ENCODE measurements at regions not wholly inside any gene's neighbourhood (a gene's known extent, or its start where the extent isn't known, plus 50 kb on each side); places are given as distances from the start of the nearest gene placed in this dataset.

DNA sequence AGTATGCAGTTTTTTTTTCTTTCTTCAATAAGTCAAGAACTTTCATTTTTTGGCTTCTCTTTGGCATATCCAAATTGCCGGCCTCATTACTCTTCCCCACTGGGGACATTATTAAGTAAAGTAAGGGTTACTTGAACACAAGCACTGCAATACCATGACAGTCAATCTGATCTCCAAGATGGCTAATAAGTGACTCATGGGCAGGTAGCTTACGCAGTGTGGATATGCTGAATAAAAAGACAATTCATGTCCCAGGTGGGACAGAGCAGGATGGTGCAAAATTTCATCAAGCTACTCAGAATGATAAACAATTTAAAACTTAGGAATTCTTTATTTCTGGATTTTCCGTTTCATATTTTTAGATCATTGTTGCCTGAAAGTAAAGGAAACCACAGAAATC, 671.8 kb downstream of the ACTL7B start:
- Histone ChIP-seq H3K27me3 (ENCODE audit: control insufficient read depth in 3 of 3, insufficient read depth in 3 of 3, low read length in 3 of 3) (no peaks in the 10 kb centered on the region), H3K4me3 (ENCODE audit: low read length in 3 of 3) (no peak overlapping the region), H3K9ac (ENCODE audit: low read depth in 1 of 3, low read length in 3 of 3) (no peak overlapping the region), H3K36me3 (ENCODE audit: control insufficient read depth in 3 of 3, insufficient read depth in 3 of 3, low read length in 3 of 3) (no peaks in the 10 kb centered on the region), H3K27ac (ENCODE audit: low read depth, low read length) (no peak overlapping the region), H3K4me1 (ENCODE audit: control insufficient read depth in 3 of 3, insufficient read depth in 3 of 3, low read length in 3 of 3) (peaks cover 19 to 25% (median 20%) of the 10 kb centered on the region in 3 donors), H3K9me3 (ENCODE audit: control insufficient read depth in 3 of 3, low read length in 3 of 3) (no peaks in the 10 kb centered on the region)

DNA sequence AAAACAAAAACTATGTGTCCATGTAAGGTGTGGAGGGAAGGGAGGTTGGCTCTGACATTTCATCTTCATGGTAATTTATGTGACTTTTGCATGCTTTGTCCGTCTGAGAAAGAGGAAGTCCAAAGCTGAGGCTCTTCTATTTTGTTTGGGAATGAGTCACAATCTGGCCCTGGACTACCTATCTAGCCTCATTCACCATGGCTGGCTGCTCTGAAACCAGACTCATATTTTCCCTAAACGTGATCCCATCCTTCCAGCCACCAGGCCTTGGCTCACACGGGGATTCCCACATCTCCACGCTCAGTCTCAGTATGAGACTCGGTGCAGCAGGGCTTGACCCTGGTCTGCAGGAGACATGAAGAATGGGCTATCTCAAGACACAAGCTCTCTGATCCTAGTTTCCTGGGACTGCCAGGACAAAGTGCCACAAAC, 672.8 kb downstream of the ACTL7B start:
- Histone ChIP-seq H3K4me1 (ENCODE audit: control insufficient read depth in 3 of 3, insufficient read depth in 3 of 3, low read length in 3 of 3) (peaks cover 19 to 25% (median 20%) of the 10 kb centered on the region in 3 donors), H3K9me3 (ENCODE audit: control insufficient read depth in 3 of 3, low read length in 3 of 3) (no peaks in the 10 kb centered on the region), H3K4me3 (ENCODE audit: low read length in 3 of 3) (no peak overlapping the region), H3K9ac (ENCODE audit: low read depth in 1 of 3, low read length in 3 of 3) (no peak overlapping the region), H3K36me3 (ENCODE audit: control insufficient read depth in 3 of 3, insufficient read depth in 3 of 3, low read length in 3 of 3) (no peaks in the 10 kb centered on the region), H3K27ac (ENCODE audit: low read depth, low read length) (no peak overlapping the region), H3K27me3 (ENCODE audit: control insufficient read depth in 3 of 3, insufficient read depth in 3 of 3, low read length in 3 of 3) (no peaks in the 10 kb centered on the region)

DNA sequence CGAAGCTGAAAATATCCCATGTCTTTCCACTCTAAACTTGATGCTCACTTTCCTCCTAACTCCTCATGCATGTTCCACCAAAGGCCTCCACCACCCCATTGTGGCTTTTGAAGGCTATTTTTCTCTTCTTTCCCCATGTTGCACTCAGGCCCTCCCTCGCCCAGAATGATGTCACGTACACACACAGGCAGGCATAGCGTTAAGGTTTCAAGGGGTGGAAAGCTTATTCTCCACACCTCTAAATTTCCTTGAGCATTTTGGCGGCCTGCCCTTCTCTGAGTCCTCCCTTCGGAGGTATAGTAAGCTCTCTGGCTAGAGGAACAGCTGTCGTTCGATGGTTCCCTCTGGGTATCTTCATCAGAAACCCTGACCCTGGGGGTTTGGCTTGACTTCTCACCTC, 673.5 kb downstream of the ACTL7B start:
- Histone ChIP-seq H3K9me3 (ENCODE audit: control insufficient read depth in 3 of 3, low read length in 3 of 3) (no peaks in the 10 kb centered on the region), H3K9ac (ENCODE audit: low read depth in 1 of 3, low read length in 3 of 3) (no peak overlapping the region), H3K27me3 (ENCODE audit: control insufficient read depth in 3 of 3, insufficient read depth in 3 of 3, low read length in 3 of 3) (no peaks in the 10 kb centered on the region), H3K27ac (ENCODE audit: low read depth, low read length) (no peak overlapping the region), H3K4me3 (ENCODE audit: low read length in 3 of 3) (no peak overlapping the region), H3K36me3 (ENCODE audit: control insufficient read depth in 3 of 3, insufficient read depth in 3 of 3, low read length in 3 of 3) (no peaks in the 10 kb centered on the region), H3K4me1 (ENCODE audit: control insufficient read depth in 3 of 3, insufficient read depth in 3 of 3, low read length in 3 of 3) (peaks cover 15 to 22% (median 16%) of the 10 kb centered on the region in 3 donors)

DNA sequence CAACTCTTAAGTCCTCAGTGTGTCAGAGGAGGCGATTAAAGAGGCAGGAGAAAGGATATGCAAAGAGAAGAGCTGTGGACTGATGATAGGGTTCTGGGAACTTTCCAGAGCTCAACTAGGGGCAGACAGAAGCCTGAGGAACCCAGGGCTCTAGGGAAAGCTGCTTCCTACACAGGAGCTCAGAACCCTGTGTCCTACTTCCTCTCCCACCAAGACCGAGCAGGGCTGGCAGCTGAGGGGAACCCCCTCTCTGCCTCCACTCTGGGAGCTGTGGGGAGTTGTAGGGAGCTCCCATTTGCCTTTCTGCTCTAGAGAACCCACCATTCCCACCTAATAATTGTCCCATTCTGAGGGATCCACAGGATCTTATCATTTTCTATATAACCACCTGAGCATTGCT, 674.3 kb downstream of the ACTL7B start:
- no peaks in the 10 kb centered on the region for H3K9me3 ChIP-seq (ENCODE audit: control insufficient read depth in 3 of 3, low read length in 3 of 3)
- H3K27me3 ChIP-seq (ENCODE audit: control insufficient read depth in 3 of 3, insufficient read depth in 3 of 3, low read length in 3 of 3): no peaks in the 10 kb centered on the region
- no peaks in the 10 kb centered on the region for H3K36me3 ChIP-seq (ENCODE audit: control insufficient read depth in 3 of 3, insufficient read depth in 3 of 3, low read length in 3 of 3)
- H3K4me3 ChIP-seq (ENCODE audit: low read length in 3 of 3): no peak overlapping the region
- peaks cover 8 to 13% (median 9%) of the 10 kb centered on the region in 3 donors for H3K4me1 ChIP-seq (ENCODE audit: control insufficient read depth in 3 of 3, insufficient read depth in 3 of 3, low read length in 3 of 3)
- H3K27ac ChIP-seq (ENCODE audit: low read depth, low read length): no peak overlapping the region
- no peak overlapping the region for H3K9ac ChIP-seq (ENCODE audit: low read depth in 1 of 3, low read length in 3 of 3)

DNA sequence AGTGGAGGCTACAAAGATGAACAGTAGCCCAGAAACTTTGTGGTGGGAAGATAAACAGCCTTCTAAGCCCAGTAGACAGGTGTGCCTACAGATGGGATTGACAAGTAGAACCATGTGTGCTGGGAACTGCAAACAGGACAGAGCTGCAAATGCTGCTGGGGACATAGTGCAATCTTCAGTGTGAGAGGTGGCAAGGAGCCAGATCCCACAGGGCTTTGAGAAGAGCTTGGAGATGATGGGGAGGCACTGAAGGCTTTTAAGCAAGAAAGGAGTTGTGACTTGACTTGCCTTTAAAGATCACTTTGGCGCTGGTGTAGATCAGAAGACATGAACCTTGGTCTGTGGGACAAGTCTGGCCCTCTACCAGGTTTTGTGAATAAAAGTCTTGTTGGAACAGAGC, 675.2 kb downstream of the ACTL7B start:
- no peaks in the 10 kb centered on the region for H3K36me3 ChIP-seq (ENCODE audit: control insufficient read depth in 3 of 3, insufficient read depth in 3 of 3, low read length in 3 of 3)
- peaks cover 6 to 11% (median 7%) of the 10 kb centered on the region in 3 donors for H3K4me1 ChIP-seq (ENCODE audit: control insufficient read depth in 3 of 3, insufficient read depth in 3 of 3, low read length in 3 of 3)
- no peak overlapping the region for H3K27ac ChIP-seq (ENCODE audit: low read depth, low read length)
- no peak overlapping the region for H3K9ac ChIP-seq (ENCODE audit: low read depth in 1 of 3, low read length in 3 of 3)
- H3K27me3 ChIP-seq (ENCODE audit: control insufficient read depth in 3 of 3, insufficient read depth in 3 of 3, low read length in 3 of 3): no peaks in the 10 kb centered on the region
- H3K9me3 ChIP-seq (ENCODE audit: control insufficient read depth in 3 of 3, low read length in 3 of 3): no peaks in the 10 kb centered on the region
- no peak overlapping the region for H3K4me3 ChIP-seq (ENCODE audit: low read length in 3 of 3)

DNA sequence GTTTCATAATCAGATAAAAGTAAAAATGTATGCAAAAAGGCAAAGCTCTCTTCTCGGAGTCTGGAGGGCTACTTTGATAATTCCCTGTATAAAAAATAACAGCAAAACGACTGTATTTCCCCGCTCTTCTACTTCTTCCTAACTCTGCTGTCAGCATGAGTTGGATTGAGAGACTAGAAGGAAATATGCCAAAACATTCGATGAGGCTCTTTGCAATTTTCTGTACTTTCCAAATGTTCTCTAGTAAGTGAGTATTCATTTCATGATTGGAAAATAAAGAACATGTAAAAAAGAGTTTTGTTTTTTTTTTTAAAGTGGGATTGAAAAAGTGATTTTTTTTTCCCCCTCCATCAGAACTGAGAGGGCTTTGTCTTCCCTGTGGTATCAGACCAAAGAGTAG, 677.5 kb downstream of the ACTL7B start:
- no peak overlapping the region for H3K9ac ChIP-seq (ENCODE audit: low read depth in 1 of 3, low read length in 3 of 3)
- H3K4me1 ChIP-seq (ENCODE audit: control insufficient read depth in 3 of 3, insufficient read depth in 3 of 3, low read length in 3 of 3): no peaks in the 10 kb centered on the region
- H3K9me3 ChIP-seq (ENCODE audit: control insufficient read depth in 3 of 3, low read length in 3 of 3): no peaks in the 10 kb centered on the region
- H3K27me3 ChIP-seq (ENCODE audit: control insufficient read depth in 3 of 3, insufficient read depth in 3 of 3, low read length in 3 of 3): no peaks in the 10 kb centered on the region
- no peaks in the 10 kb centered on the region for H3K36me3 ChIP-seq (ENCODE audit: control insufficient read depth in 3 of 3, insufficient read depth in 3 of 3, low read length in 3 of 3)
- H3K27ac ChIP-seq (ENCODE audit: low read depth, low read length): no peak overlapping the region
- H3K4me3 ChIP-seq (ENCODE audit: low read length in 3 of 3): no peak overlapping the region

DNA sequence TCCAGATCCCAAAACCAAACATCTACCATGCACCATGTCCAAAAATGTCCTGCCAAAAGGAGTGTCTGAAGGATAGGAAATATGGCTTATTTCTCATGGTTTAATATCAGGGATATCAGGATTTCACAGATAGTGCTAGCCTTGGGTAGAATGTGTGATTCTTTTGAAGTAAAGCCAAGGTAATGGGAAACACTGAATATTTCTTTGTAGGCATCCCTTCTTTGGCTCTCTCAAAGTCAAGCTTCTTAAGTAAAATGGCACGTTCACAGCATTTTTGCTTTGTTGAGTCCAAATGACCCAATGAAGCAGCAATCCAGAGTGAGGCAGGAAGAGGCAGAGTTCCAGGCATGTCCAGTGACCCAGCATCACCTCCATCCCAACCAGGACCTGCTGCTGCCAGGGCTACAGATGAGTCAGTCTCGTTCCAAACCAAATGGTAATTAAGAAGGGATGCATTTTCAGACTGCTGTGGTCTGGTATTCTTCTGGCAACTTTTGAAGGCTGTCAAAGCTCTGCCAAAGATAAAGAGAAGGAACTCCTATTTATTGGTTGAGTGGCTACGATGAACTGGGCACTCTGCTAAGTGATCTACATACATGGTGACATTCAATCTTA, 678.8 kb upstream of the KLF4 start:
- H3K4me1 ChIP-seq (ENCODE audit: control insufficient read depth in 3 of 3, insufficient read depth in 3 of 3, low read length in 3 of 3): no peaks in the 10 kb centered on the region
- H3K27me3 ChIP-seq (ENCODE audit: control insufficient read depth in 3 of 3, insufficient read depth in 3 of 3, low read length in 3 of 3): no peaks in the 10 kb centered on the region

DNA sequence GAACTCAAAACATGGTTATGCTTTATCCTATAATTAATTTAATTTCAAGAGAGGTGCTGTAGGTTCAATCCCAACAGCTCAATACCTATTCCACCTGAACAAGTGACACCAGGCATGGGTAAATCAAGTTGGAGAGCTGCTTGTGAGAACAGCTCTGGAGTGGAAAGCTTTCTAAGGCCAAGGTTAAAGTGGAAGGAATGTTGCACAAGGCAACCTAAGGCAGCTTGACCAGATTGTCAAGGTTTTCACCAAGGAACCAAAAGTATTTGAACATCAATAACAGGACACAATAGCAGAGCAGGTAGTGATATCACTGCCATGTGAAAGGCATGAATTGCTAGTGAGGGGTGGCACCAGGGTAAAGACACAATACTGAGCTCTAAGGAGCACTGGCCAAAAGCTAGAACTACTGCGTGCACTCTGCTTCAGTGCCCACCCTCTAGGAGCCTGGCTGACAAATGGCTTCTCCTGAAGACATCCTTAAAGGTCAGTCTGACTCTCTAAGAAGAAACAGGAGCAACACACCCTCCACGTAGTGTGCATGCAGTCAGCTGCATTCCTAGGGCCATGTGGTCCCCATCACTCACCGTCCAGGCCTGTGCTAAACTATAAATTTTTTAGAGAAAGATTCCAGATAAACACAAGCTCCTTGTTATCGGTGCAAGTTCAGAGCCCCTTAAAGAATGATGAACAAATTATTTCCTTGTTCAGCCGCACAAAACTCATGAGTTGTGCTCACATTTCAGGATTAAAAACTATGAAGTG, 677.7 kb upstream of the KLF4 start:
- Histone ChIP-seq H3K9me3 (ENCODE audit: control insufficient read depth in 3 of 3, low read length in 3 of 3) (no peaks in the 10 kb centered on the region), H3K27ac (ENCODE audit: low read depth, low read length) (no peak overlapping the region), H3K4me1 (ENCODE audit: control insufficient read depth in 3 of 3, insufficient read depth in 3 of 3, low read length in 3 of 3) (no peaks in the 10 kb centered on the region), H3K36me3 (ENCODE audit: control insufficient read depth in 3 of 3, insufficient read depth in 3 of 3, low read length in 3 of 3) (no peaks in the 10 kb centered on the region), H3K4me3 (ENCODE audit: low read length in 3 of 3) (no peak overlapping the region), H3K27me3 (ENCODE audit: control insufficient read depth in 3 of 3, insufficient read depth in 3 of 3, low read length in 3 of 3) (no peaks in the 10 kb centered on the region), H3K9ac (ENCODE audit: low read depth in 1 of 3, low read length in 3 of 3) (no peak overlapping the region)

More for the DNA sequence above, 678.8 kb upstream of the KLF4 start:
- no peak overlapping the region for H3K27ac ChIP-seq (ENCODE audit: low read depth, low read length)
- no peaks in the 10 kb centered on the region for H3K9me3 ChIP-seq (ENCODE audit: control insufficient read depth in 3 of 3, low read length in 3 of 3)
- H3K4me3 ChIP-seq (ENCODE audit: low read length in 3 of 3): no peak overlapping the region
- H3K36me3 ChIP-seq (ENCODE audit: control insufficient read depth in 3 of 3, insufficient read depth in 3 of 3, low read length in 3 of 3): no peaks in the 10 kb centered on the region
- no peak overlapping the region for H3K9ac ChIP-seq (ENCODE audit: low read depth in 1 of 3, low read length in 3 of 3)

DNA sequence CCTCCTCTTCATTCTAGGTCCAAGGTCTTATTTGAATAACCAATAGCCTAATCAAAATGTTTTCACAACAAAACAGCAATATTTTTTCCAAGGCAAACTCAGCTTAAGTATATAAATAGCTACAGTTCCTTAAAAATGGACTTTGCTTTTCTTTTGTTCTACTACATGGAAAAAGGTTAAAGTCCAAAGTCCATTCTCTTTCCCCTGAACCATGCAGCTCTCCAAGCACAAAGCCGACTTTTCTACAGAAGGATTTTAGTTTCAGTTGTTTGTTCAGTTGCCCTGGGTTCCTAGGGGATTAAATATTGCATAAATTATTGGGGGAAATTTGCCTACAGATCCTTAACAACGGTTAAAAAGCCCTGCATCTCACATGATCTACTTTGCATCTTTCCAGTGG, 677.0 kb upstream of the KLF4 start:
- Histone ChIP-seq H3K4me3 (ENCODE audit: low read length in 3 of 3) (no peak overlapping the region), H3K9ac (ENCODE audit: low read depth in 1 of 3, low read length in 3 of 3) (no peak overlapping the region), H3K4me1 (ENCODE audit: control insufficient read depth in 3 of 3, insufficient read depth in 3 of 3, low read length in 3 of 3) (no peaks in the 10 kb centered on the region), H3K9me3 (ENCODE audit: control insufficient read depth in 3 of 3, low read length in 3 of 3) (no peaks in the 10 kb centered on the region), H3K27ac (ENCODE audit: low read depth, low read length) (no peak overlapping the region), H3K27me3 (ENCODE audit: control insufficient read depth in 3 of 3, insufficient read depth in 3 of 3, low read length in 3 of 3) (no peaks in the 10 kb centered on the region), H3K36me3 (ENCODE audit: control insufficient read depth in 3 of 3, insufficient read depth in 3 of 3, low read length in 3 of 3) (no peaks in the 10 kb centered on the region)

DNA sequence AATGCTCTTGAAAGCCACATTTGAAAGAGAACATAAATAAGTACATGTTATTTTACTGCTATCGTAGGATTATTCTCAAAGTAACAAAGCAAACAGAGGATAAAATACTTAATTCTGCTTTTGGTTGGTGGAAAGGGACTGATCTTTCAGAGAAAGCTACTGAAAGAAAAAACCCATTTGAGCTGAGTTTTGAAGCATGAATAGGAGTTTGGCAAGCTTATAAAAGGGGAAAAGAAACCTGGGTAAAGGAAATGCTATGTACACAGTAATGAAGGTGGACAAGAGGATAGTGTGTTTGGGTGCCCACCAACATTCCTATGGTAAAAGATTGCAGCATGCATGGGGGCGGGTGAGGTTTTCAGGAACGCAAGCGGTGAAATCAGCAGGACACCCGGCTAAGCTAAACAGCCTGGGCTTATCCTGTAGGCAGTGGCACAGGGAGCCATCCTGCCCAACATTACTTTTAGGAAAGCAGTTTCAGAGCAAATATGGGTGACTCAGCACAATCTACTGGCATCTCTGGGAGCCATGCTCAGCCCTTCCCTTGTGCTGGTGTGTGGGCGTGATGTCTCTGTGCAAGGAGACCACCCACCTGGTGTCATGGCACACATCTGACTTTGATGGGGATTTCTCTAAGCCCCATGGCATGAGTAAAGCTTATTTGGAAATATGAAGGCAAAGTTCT, 673.9 kb upstream of the KLF4 start:
- no peak overlapping the region for H3K9ac ChIP-seq (ENCODE audit: low read depth in 1 of 3, low read length in 3 of 3)
- no peaks in the 10 kb centered on the region for H3K9me3 ChIP-seq (ENCODE audit: control insufficient read depth in 3 of 3, low read length in 3 of 3)
- H3K36me3 ChIP-seq (ENCODE audit: control insufficient read depth in 3 of 3, insufficient read depth in 3 of 3, low read length in 3 of 3): no peaks in the 10 kb centered on the region
- H3K4me1 ChIP-seq (ENCODE audit: control insufficient read depth in 3 of 3, insufficient read depth in 3 of 3, low read length in 3 of 3): no peaks in the 10 kb centered on the region
- no peak overlapping the region for H3K27ac ChIP-seq (ENCODE audit: low read depth, low read length)
- H3K4me3 ChIP-seq (ENCODE audit: low read length in 3 of 3): no peak overlapping the region
- no peaks in the 10 kb centered on the region for H3K27me3 ChIP-seq (ENCODE audit: control insufficient read depth in 3 of 3, insufficient read depth in 3 of 3, low read length in 3 of 3)
